AG04450 (cell line): ENCODE measurements at regions not wholly inside any gene's neighbourhood (a gene's known extent, or its start where the extent isn't known, plus 50 kb on each side); places are given as distances from the start of the nearest gene placed in this dataset.

ENCODE experiments used
- CTCF ChIA-PET: fragments of 300-600, 350-600 bp; formaldehyde crosslinking; extraction: SDS; loops from one replicate; lab custom pipeline; 2022; ENCODE audit warnings: antibody characterized with exemption, inconsistent platforms; lab: Charles Lee
- POLR2A ChIA-PET: fragments of 350-600 bp; formaldehyde crosslinking; extraction: SDS; loops from one replicate; lab custom pipeline; 2021; ENCODE audit warnings: antibody characterized with exemption, inconsistent platforms; lab: Yijun Ruan, JAX
- DNase-seq: peaks from one replicate; pipeline ENCODE4 v3.0.0-alpha.2; 2011; ENCODE audit warnings: low read depth, low spot score
- H3K27ac ChIP-seq: one replicate; pipeline ENCODE4 v1.5.1; 2012; ENCODE audit warnings: low read depth, low read length, control low read depth
- H3K27me3 ChIP-seq: one replicate; pipeline ENCODE4 v1.6.0; 2012; ENCODE audit warnings: low read length; ENCODE audit not compliant: control insufficient read depth, insufficient read depth
- H3K4me3 ChIP-seq: 2 replicates; pipeline ENCODE4 v1.5.1; 2011; ENCODE audit warnings: mild to moderate bottlenecking, low read depth, low read length, control low read depth
- H3K9me3 ChIP-seq: 2 replicates; pipeline ENCODE4 v1.5.1; 2012; ENCODE audit warnings: low read length; ENCODE audit not compliant: control insufficient read depth, insufficient read depth
- TF ChIP-seq, protein P1 (sequence below): IDR thresholded peaks from 2 replicates; pipeline ENCODE4 v1.5.1; 2011; ENCODE audit warnings: low read depth, low read length, control low read depth, inconsistent platforms

DNA sequence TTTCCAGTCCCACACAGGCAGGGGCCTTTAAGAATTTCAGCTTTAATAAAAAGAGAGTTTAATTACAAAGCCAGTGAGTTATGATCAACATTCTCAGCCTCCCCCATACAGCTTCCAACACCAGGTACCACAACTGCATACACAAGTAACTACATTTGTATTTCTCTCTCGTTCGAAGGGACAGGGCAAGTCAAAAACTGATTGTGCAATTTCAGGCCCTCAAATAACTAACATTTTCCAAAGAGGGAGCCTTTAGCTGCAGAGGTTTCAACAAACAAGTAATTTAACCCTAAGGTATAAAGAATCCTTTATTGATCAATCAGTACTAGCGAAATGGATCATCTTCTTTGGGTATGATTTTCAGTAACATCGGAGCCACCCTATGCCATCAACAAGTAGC lies 142.4 kb downstream of the ZNF281 start:
- Histone ChIP-seq H3K27ac (no peak overlapping the region), H3K27me3 (no peaks in the 10 kb centered on the region), H3K4me3 (no peak overlapping the region), H3K9me3 (no peaks in the 10 kb centered on the region)
- CTCF ChIA-PET: interaction anchor here (1.5 kb wide), 1 partner anchor 12 kb away, joined by 9 read pairs; no protein-coding TSS in a partner anchor
- POLR2A ChIA-PET: no interaction called here
- no peak for DNase-seq
- TF ChIP-seq, protein P1, sequence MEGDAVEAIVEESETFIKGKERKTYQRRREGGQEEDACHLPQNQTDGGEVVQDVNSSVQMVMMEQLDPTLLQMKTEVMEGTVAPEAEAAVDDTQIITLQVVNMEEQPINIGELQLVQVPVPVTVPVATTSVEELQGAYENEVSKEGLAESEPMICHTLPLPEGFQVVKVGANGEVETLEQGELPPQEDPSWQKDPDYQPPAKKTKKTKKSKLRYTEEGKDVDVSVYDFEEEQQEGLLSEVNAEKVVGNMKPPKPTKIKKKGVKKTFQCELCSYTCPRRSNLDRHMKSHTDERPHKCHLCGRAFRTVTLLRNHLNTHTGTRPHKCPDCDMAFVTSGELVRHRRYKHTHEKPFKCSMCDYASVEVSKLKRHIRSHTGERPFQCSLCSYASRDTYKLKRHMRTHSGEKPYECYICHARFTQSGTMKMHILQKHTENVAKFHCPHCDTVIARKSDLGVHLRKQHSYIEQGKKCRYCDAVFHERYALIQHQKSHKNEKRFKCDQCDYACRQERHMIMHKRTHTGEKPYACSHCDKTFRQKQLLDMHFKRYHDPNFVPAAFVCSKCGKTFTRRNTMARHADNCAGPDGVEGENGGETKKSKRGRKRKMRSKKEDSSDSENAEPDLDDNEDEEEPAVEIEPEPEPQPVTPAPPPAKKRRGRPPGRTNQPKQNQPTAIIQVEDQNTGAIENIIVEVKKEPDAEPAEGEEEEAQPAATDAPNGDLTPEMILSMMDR: no peak

DNA sequence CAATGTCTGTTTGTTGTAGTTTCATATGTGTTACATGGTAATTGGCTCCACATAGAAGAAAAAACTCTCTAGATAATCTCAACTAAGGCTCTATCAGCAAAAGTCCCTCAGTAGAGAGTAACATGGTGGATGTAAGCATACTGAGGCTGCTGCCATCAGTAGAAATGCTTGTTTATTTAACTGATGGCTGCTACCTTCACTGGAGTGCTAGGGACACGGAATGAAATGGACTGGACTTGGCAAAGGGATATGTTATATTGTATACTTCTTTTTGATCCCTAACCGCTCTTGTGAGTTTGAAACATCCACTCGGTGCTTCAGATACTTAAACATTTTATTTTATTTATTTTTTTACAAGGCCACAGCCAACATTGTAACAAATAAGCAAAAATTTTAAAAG lies 143.0 kb downstream of the ZNF281 start:
- Histone ChIP-seq H3K9me3 (no peaks in the 10 kb centered on the region), H3K27me3 (no peaks in the 10 kb centered on the region), H3K27ac (no peak overlapping the region), H3K4me3 (no peak overlapping the region)
- ChIA-PET CTCF (interaction anchor here (1.2 to 1.5 kb wide), 2 partner anchors 10 to 13 kb away, joined by 3 to 9 read pairs; no protein-coding TSS in a partner anchor), POLR2A (no interaction called here)
- TF ChIP-seq, protein P1: no peak
- no peak for DNase-seq

DNA sequence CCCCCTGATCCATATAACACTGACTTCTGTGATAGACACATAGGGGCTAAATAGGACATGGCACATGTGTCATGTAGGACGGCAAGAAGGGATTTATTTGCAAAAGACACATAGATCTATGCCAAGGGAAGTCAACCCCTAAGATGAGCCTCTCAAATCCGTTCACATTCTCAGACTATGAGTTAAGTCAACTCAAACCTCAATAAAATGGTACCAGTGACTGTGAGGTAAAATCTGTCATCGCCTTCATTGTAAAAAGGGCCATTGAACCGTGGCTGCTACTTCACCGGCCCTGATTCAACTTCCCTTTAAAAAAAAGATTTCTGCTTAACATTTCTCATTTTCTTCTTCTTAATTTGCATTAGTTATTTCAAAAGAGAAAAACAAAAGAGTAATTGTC lies 144.0 kb downstream of the ZNF281 start:
- Histone ChIP-seq H3K9me3 (no peaks in the 10 kb centered on the region), H3K4me3 (no peak overlapping the region), H3K27ac (no peak overlapping the region), H3K27me3 (no peaks in the 10 kb centered on the region)
- no peak for DNase-seq
- POLR2A ChIA-PET: no interaction called here
- CTCF ChIA-PET: interaction anchor here (1.2 kb wide), 1 partner anchor 11 kb away, joined by 3 read pairs; no protein-coding TSS in a partner anchor
- TF ChIP-seq, protein P1: no peak

DNA sequence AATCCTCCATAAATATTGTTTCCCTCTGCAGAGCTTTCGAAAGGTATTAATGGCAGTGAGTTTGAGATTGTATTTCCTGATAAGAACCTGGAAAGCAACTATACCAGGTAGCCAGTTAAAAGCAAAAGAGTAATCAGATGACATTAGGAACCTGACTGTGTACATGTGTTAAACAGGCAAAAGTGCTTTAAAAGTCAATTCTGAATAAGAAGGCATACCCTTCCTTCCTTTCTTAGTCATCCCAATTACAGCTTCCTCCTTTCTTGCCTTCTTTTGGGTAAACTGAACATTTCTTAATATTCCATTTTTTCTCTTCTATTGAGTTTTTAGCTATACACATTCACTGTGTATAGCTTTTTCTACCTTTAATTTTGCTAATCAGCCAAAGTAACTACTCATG lies 144.7 kb downstream of the ZNF281 start:
- CTCF ChIA-PET: no interaction called here
- no peaks in the 10 kb centered on the region for H3K27me3 ChIP-seq
- no peak overlapping the region for H3K27ac ChIP-seq
- TF ChIP-seq, protein P1: no peak
- H3K9me3 ChIP-seq: no peaks in the 10 kb centered on the region
- POLR2A ChIA-PET: no interaction called here
- no peak for DNase-seq
- H3K4me3 ChIP-seq: no peak overlapping the region

DNA sequence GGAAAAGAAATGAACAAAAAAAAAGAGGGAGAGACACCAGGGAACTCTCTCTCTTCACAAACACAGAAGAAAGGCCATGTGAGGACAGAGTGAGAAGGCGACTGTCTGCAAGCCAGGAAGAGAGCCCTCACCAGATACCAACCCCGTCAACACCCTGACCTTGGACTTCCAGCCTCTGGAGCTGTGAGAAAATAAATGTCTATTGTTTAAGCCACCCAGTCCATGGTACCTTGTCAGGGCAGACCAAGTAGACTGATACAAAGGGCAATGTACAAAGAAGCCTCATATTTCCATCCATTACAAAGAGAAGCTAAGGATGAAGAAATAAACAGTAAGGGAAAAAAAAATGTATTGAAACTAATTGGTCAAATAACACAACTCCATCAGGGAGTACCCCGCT lies 146.6 kb downstream of the ZNF281 start:
- Histone ChIP-seq H3K9me3 (no peaks in the 10 kb centered on the region), H3K27ac (no peak overlapping the region), H3K27me3 (no peaks in the 10 kb centered on the region), H3K4me3 (no peak overlapping the region)
- ChIA-PET POLR2A (no interaction called here), CTCF (interaction anchor here (1.3 kb wide), 1 partner anchor 247 kb away, joined by 3 read pairs; no protein-coding TSS in a partner anchor)
- DNase-seq: no peak
- TF ChIP-seq, protein P1: no peak
